ENCODE measurements at regions not wholly inside any gene's neighbourhood (a gene's known extent, or its start where the extent isn't known, plus 50 kb on each side); places are given as distances from the start of the nearest gene placed in this dataset.
A peak's percentile ranks its signal among the peaks of the same experiment; 100 is the strongest.

GRCh38 chr1:232462213-232462612, 167.7 kb downstream of the SIPA1L2 start:
- Histone ChIP-seq H2AFZ (ENCODE audit: low read length) (no peak overlapping the region), H3K14ac (ENCODE audit: insufficient read length) (no peak overlapping the region), H3K36me3 (ENCODE audit: control insufficient read depth in 2 of 4, insufficient read depth in 4 of 4, low read length in 3 of 4) (no peaks in the 10 kb centered on the region), H3K4me2 (ENCODE audit: insufficient read depth in 1 of 2, low read depth in 2 of 2, low read length in 2 of 2) (no peak overlapping the region), H3K23ac (ENCODE audit: insufficient read length) (no peak overlapping the region), H4K91ac (replicated peaks; ENCODE audit: insufficient read length, low read length) (no peak overlapping the region), H4K5ac (ENCODE audit: insufficient read length, low read depth, low read length) (no peak overlapping the region), H3K27ac (ENCODE audit: low read depth, low read length) (no peak overlapping the region), H4K20me1 (replicated peaks in 1 of 2; ENCODE audit: control insufficient read depth in 1 of 2, insufficient read depth in 2 of 2, low read length in 2 of 2) (peaks cover 0 to 2% of the 10 kb centered on the region in 2 experiments), H3K4ac (replicated peaks; ENCODE audit: insufficient read length, low read depth, low read length) (no peak overlapping the region), H4K8ac (ENCODE audit: extremely low read depth, insufficient read depth, low read length) (no peak overlapping the region), H2BK15ac (ENCODE audit: low read length) (no peak overlapping the region), H2BK12ac (ENCODE audit: low read depth, low read length) (no peak overlapping the region), H2BK5ac (ENCODE audit: low read depth, low read length) (no peak overlapping the region), H3K56ac (replicated peaks; ENCODE audit: insufficient read length, low read depth, low read length) (no peak overlapping the region), H3K18ac (ENCODE audit: extremely low read depth, low read length) (no peak overlapping the region), H2BK120ac (replicated peaks; ENCODE audit: low read depth, low read length) (no peak overlapping the region), H3K27me3 (replicated peaks in 1 of 4; ENCODE audit: control insufficient read depth in 3 of 4, extremely low read depth in 1 of 4, insufficient read depth in 3 of 4, low read length in 3 of 4) (peaks cover 4 to 16% (median 10%) of the 10 kb centered on the region in 4 experiments; a peak in 5 of 7 replicates), H3K79me2 (ENCODE audit: control insufficient read depth in 1 of 2, insufficient read depth in 2 of 2, low read length in 2 of 2) (no peaks in the 10 kb centered on the region), H3K9me3 (ENCODE audit: insufficient read depth in 2 of 2, low read depth in 1 of 2, low read length in 1 of 2) (no peaks in the 10 kb centered on the region), H3K23me2 (ENCODE audit: low read depth, low read length) (no peaks in the 10 kb centered on the region), H2BK20ac (ENCODE audit: low read length) (no peak overlapping the region), H3K79me1 (ENCODE audit: low read depth, low read length) (no peaks in the 10 kb centered on the region), H2AK5ac (ENCODE audit: low read depth, low read length) (no peak overlapping the region), H3K9ac (replicated peaks in 1 of 4; ENCODE audit: extremely low read depth in 1 of 4, low read depth in 3 of 4, low read length in 3 of 4) (no peak overlapping the region), H3K4me1 (replicated peaks in 1 of 4; ENCODE audit: control insufficient read depth in 3 of 4, insufficient read depth in 4 of 4, low read length in 3 of 4) (peaks cover 0 to 3% (median 1%) of the 10 kb centered on the region in 4 experiments; a peak in 2 of 7 replicates), H3K4me3 (ENCODE audit: extremely low read depth in 1 of 4, insufficient read depth in 2 of 4, low read depth in 3 of 4, low read length in 4 of 4) (no peak overlapping the region)
- ChIA-PET POLR2A (ENCODE audit: partially characterized antibody) (no interaction called here), CTCF (ENCODE audit: partially characterized antibody) (no interaction called here)
- WGBS, 2 experiments (ENCODE audit: extremely low coverage in 1 of 2, insufficient coverage in 1 of 2, insufficient read length in 1 of 2, insufficient replicate concordance in 2 of 2, low coverage in 1 of 2, low lambda C conversion rate in 2 of 2, missing lambda C conversion rate in 1 of 2), result 87% methylated on average over 4 of the region's 4 CpGs; no CpG with 5 or more reads in 1 of the 2 experiments
- DNase-seq (ENCODE audit: low read depth in 1 of 2, low spot score in 2 of 2), result no peak
- FAIRE-seq, result no peak
- peak; percentile 69 for TF ChIP-seq BACH1 (IDR thresholded peaks at IDR 0.05; ENCODE audit: low read length)
- TF ChIP-seq CREB1 (IDR thresholded peaks at IDR 0.05), result no peak
- no peak for TF ChIP-seq RAD21 (IDR thresholded peaks at IDR 0.05 in 1 of 2, conservative IDR thresholded peaks at IDR 0.05 in 1 of 2; ENCODE audit: low read depth in 2 of 2, low read length in 2 of 2)
- TF ChIP-seq EP300 (IDR thresholded peaks at IDR 0.05; ENCODE audit: borderline replicate concordance in 1 of 2, low read depth in 2 of 2, low read length in 2 of 2), result no peak
- TF ChIP-seq RBBP5 (IDR thresholded peaks at IDR 0.05; ENCODE audit: borderline replicate concordance, low read depth, low read length), result no peak
- no peak for TF ChIP-seq E2F6 (IDR thresholded peaks at IDR 0.05)
- no peak for TF ChIP-seq CBX8 (IDR thresholded peaks at IDR 0.05; ENCODE audit: borderline replicate concordance, low read depth, low read length)
- no peak for TF ChIP-seq SIRT6 (IDR thresholded peaks at IDR 0.05; ENCODE audit: low read length)
- no peak for TF ChIP-seq TBP (IDR thresholded peaks at IDR 0.05; ENCODE audit: low read depth, low read length)
- peak; percentile 61; the same call in 1 of the 2 replicates for TF ChIP-seq MAFK (IDR thresholded peaks at IDR 0.05; ENCODE audit: low read depth, low read length)
- TF ChIP-seq KDM4A (IDR thresholded peaks at IDR 0.05; ENCODE audit: low read depth, low read length, severe bottlenecking), result no peak
- no peak for TF ChIP-seq SP1 (IDR thresholded peaks at IDR 0.05; ENCODE audit: low read depth, low read length)
- no peak for TF ChIP-seq GTF2F1 (IDR thresholded peaks at IDR 0.05; ENCODE audit: borderline replicate concordance, low read depth, low read length)
- no peak for TF ChIP-seq TAF1 (IDR thresholded peaks at IDR 0.05; ENCODE audit: low read depth, low read length)
- TF ChIP-seq CHD2 (IDR thresholded peaks at IDR 0.05; ENCODE audit: low read length), result no peak

Measured in H1 (cell line).